Endothelial cell of umbilical vein (primary cell): ENCODE measurements at regions not wholly inside any gene's neighbourhood (a gene's known extent, or its start where the extent isn't known, plus 50 kb on each side); places are given as distances from the start of the nearest gene placed in this dataset.

Experiments
- BruUV-seq: library from RNA; stranded (reverse); fragments of 400-500 nt; replicated peaks from 2 replicates; lab custom pipeline; 2021; lab: Mats Ljungman, UMichigan
- CTCF ChIA-PET: fragments of 300-600, 350-600 bp; sonication (Branson Sonifier 250); formaldehyde crosslinking; loops from one replicate; lab custom pipeline; 2021; ENCODE audit warnings: antibody characterized with exemption, inconsistent platforms; lab: Charles Lee
- POLR2A ChIA-PET: fragments of 300-600, 350-600 bp; sonication (Branson Sonifier 250); formaldehyde crosslinking; loops from one replicate; lab custom pipeline; 2021; ENCODE audit warnings: antibody characterized with exemption, inconsistent platforms; lab: Charles Lee
- DNase-seq: peaks from one replicate; pipeline ENCODE4 v3.0.0-alpha.2; 2011; ENCODE audit warnings: low read depth, low spot score
- FAIRE-seq: peaks from 2 replicates; lab custom pipeline; 2011; peaks lifted over from hg19 to GRCh38; lab: Jason Lieb, UNC
- H2AFZ ChIP-seq: 2 replicates; pipeline ENCODE4 v1.6.0; 2012; ENCODE audit warnings: low read depth, low read length, control low read depth, inconsistent platforms
- H3K27ac ChIP-seq: 2 replicates; pipeline ENCODE4 v1.5.1; 2011; ENCODE audit warnings: low read depth, mild to moderate bottlenecking, control low read depth, low read length, moderate library complexity; ENCODE audit not compliant: insufficient read depth
- H3K27me3 ChIP-seq, 2 experiments: 2 replicates each; pipeline versions ENCODE4 v1.6.0 to v1.6.1; 2011; ENCODE audit warnings: low read length in 2 of 2, mixed read lengths in 1 of 2; ENCODE audit not compliant: control insufficient read depth in 2 of 2, insufficient read depth in 2 of 2
- H3K36me3 ChIP-seq, 2 experiments: 2 replicates in 1 of 2; 3 replicates in 1 of 2; pipeline ENCODE4 v1.5.1; 2011; ENCODE audit warnings: low read length in 2 of 2, mild to moderate bottlenecking in 1 of 2, moderate library complexity in 1 of 2; ENCODE audit not compliant: control insufficient read depth in 2 of 2, insufficient read depth in 2 of 2; ENCODE audit errors: extremely low read depth in 1 of 2
- H3K4me1 ChIP-seq: 3 replicates; pipeline ENCODE4 v1.5.1; 2011; ENCODE audit warnings: mild to moderate bottlenecking, low read length; ENCODE audit not compliant: control insufficient read depth, insufficient read depth; ENCODE audit errors: extremely low read depth
- H3K4me2 ChIP-seq: 2 replicates; pipeline ENCODE4 v1.6.1; 2011; ENCODE audit warnings: low read length, control low read depth, mixed read lengths; ENCODE audit not compliant: insufficient read depth
- H3K4me3 ChIP-seq, 3 experiments: fragments of 200-600 bp in 1 of 3; sonication (generic), shearing (Covaris generic) in 1 of 3; replicated peaks in 1 of 3; 2 replicates each; pipeline ENCODE4 v1.5.1; 2011 to 2016; ENCODE audit warnings: control low read depth in 3 of 3, low read length in 3 of 3, mild to moderate bottlenecking in 2 of 3, inconsistent platforms in 1 of 3, low read depth in 1 of 3, moderate library complexity in 1 of 3; ENCODE audit not compliant: insufficient read depth in 1 of 3
- H3K79me2 ChIP-seq: 2 replicates; pipeline ENCODE4 v1.6.0; 2012; ENCODE audit warnings: low read length, inconsistent platforms; ENCODE audit not compliant: control insufficient read depth, insufficient read depth
- H3K9ac ChIP-seq: replicated peaks from 2 replicates; pipeline ENCODE3; 2011; ENCODE audit warnings: low read length, control low read depth; ENCODE audit not compliant: insufficient read depth; ENCODE audit errors: extremely low read depth
- H3K9me1 ChIP-seq: replicated peaks from 3 replicates; pipeline ENCODE4 v1.6.0; 2011; ENCODE audit warnings: mild to moderate bottlenecking, low read length; ENCODE audit not compliant: control insufficient read depth, insufficient read depth; ENCODE audit errors: extremely low read depth
- H3K9me3 ChIP-seq: replicated peaks from 2 replicates; pipeline ENCODE4 v1.5.1; 2012; ENCODE audit warnings: low read length, inconsistent platforms; ENCODE audit not compliant: control insufficient read depth, insufficient read depth
- H4K20me1 ChIP-seq: replicated peaks from 2 replicates; pipeline ENCODE3; 2011; ENCODE audit warnings: mild to moderate bottlenecking, low read length; ENCODE audit not compliant: control insufficient read depth, insufficient read depth; ENCODE audit errors: extremely low read depth
- CTCF ChIP-seq, 2 donors: IDR thresholded peaks; 1 replicate in 1 of 2; 2 replicates in 1 of 2; pipeline ENCODE4 v1.5.1; 2011; ENCODE audit warnings: low read length in 2 of 2, mild to moderate bottlenecking in 2 of 2, moderate library complexity in 2 of 2, control low read depth in 1 of 2, inconsistent platforms in 1 of 2, low read depth in 1 of 2; ENCODE audit not compliant: insufficient read depth in 1 of 2; ENCODE audit errors: extremely low read depth in 1 of 2
- EZH2 ChIP-seq: IDR thresholded peaks from 2 replicates; pipeline ENCODE4 v1.6.1; 2012; ENCODE audit warnings: borderline replicate concordance, low read depth, mild to moderate bottlenecking, moderate library complexity, low read length, inconsistent platforms; ENCODE audit not compliant: severe bottlenecking
- GATA2 ChIP-seq: IDR thresholded peaks from 2 replicates; pipeline ENCODE4 v1.7.0; 2011; ENCODE audit warnings: low read depth, mild to moderate bottlenecking, moderate library complexity, mixed read lengths, low read length; ENCODE audit not compliant: insufficient read length, insufficient read depth
- JUN ChIP-seq: IDR thresholded peaks from 2 replicates; pipeline ENCODE4 v1.6.1; 2011; ENCODE audit warnings: borderline replicate concordance, low read depth; ENCODE audit not compliant: insufficient read length, insufficient read depth
- MAX ChIP-seq: IDR thresholded peaks from 2 replicates; pipeline ENCODE4 v1.6.1; 2011; ENCODE audit not compliant: insufficient read depth, insufficient read length
- POLR2A ChIP-seq: IDR thresholded peaks from 2 replicates; pipeline ENCODE4 v1.6.1; 2012; ENCODE audit warnings: low read depth, mild to moderate bottlenecking, control low read depth, low read length
- POLR2AphosphoS5 ChIP-seq: IDR thresholded peaks from 2 replicates; pipeline ENCODE4 v1.6.1; 2012; ENCODE audit warnings: low read depth, mild to moderate bottlenecking, control low read depth, low read length, moderate library complexity; ENCODE audit not compliant: insufficient read depth
- dilution Hi-C: fragments of 300-500 bp; cut with MboI; formaldehyde crosslinking; loops from one replicate; pipeline ENCODE4 v1.15.0; 2019; ENCODE audit warnings: low sequenced_read_pairs; ENCODE audit not compliant: extremely low pct_ligation_motif_present
- intact Hi-C: fragments of 100-400 bp; cut with micrococcal nuclease; formaldehyde crosslinking; loops from one replicate; pipeline ENCODE4 v1.10.0; 2022

- ChIA-PET CTCF (no interaction called here), POLR2A (no interaction called here)
- no peaks in the 10 kb centered on the region for H4K20me1 ChIP-seq
- no peaks in the 10 kb centered on the region for H3K36me3 ChIP-seq
- intact Hi-C loops, result no loop called here
- H2AFZ ChIP-seq, result no peak overlapping the region
- dilution Hi-C loops, result no loop called here
- DNase-seq (no peak), FAIRE-seq (no peak)
- no peaks in the 10 kb centered on the region for H3K9me1 ChIP-seq
- H3K4me2 ChIP-seq, result no peak overlapping the region
- no peak overlapping the region for H3K27ac ChIP-seq
- no peak overlapping the region for H3K9ac ChIP-seq
- no peak overlapping the region for H3K4me3 ChIP-seq
- peaks cover 2% of the 10 kb centered on the region for H3K9me3 ChIP-seq
- no peaks in the 10 kb centered on the region for H3K4me1 ChIP-seq
- no TSS peak for BruUV-seq
- H3K79me2 ChIP-seq, result no peaks in the 10 kb centered on the region
- H3K27me3 ChIP-seq, result no peaks in the 10 kb centered on the region
- TF ChIP-seq POLR2AphosphoS5 (no peak), MAX (no peak), POLR2A (no peak), CTCF (IDR thresholded peaks at IDR 0.05; ENCODE audit: extremely low read depth in 1 of 2, insufficient read depth in 1 of 2, low read depth in 1 of 2, low read length in 2 of 2) (no peak), GATA2 (no peak), EZH2 (no peak), JUN (no peak)
These were observed 716.8 kb downstream of the NSUN3 start for GRCh38 chr3:94779699-94780098.
